Stomach (tissue), 4 donors: ENCODE measurements at regions not wholly inside any gene's neighbourhood (a gene's known extent, or its start where the extent isn't known, plus 50 kb on each side); places are given as distances from the start of the nearest gene placed in this dataset.

ENCODE experiments used
- CTCF ChIP-seq, 7 experiments: fragments of 450-650 bp in 4 of 7; fragments of 200-600 bp in 3 of 7; sonication (generic) in 3 of 7; IDR thresholded peaks; one replicate each; pipeline ENCODE4 v1.5.1; 2016 to 2019; ENCODE audit warnings: antibody characterized with exemption in 7 of 7, control low read depth in 2 of 7, mild to moderate bottlenecking in 1 of 7
- POLR2AphosphoS5 ChIP-seq, 3 donors: sonication (generic); formaldehyde crosslinking; IDR thresholded peaks; one replicate each; pipeline ENCODE4 v1.6.1; 2016; ENCODE audit warnings: antibody characterized with exemption in 3 of 3

GRCh38 chr10:128310971-128311658 lies 184.9 kb upstream of the MKI67 start:
- no peak for TF ChIP-seq POLR2AphosphoS5 (IDR thresholded peaks at IDR 0.05)
- TF ChIP-seq CTCF (IDR thresholded peaks at IDR 0.05): no peak
